Activated T-cell treated with anti-CD3 and anti-CD28 coated beads, Interleukin-2, amount 50 U/mL, for 4 hours (primary cell): ENCODE measurements at regions not wholly inside any gene's neighbourhood (a gene's known extent, or its start where the extent isn't known, plus 50 kb on each side); places are given as distances from the start of the nearest gene placed in this dataset.
"Not testable (repeated sequence)": the region's sequence is repeated elsewhere in the genome, so short reads cannot be mapped to it uniquely, and the experiment has no call there.

Experiments used
- ATAC-seq, 2 donors: fragments of 200-7000 bp; cut with Tn5 transposase; one replicate each; pipeline ENCODE4 v1.10.0; 2021
- DNase-seq: peaks from one replicate; pipeline ENCODE4 v3.0.0-alpha.2; 2020
- H3K27me3 Mint-ChIP-seq: one replicate; pipeline ENCODE4 v1.8.0; 2021; ENCODE audit warnings: low read depth, mixed read lengths
- H3K36me3 Mint-ChIP-seq: one replicate; pipeline ENCODE4 v1.8.0; 2022; ENCODE audit warnings: mixed read lengths; ENCODE audit not compliant: insufficient read depth
- H3K4me1 Mint-ChIP-seq: one replicate; pipeline ENCODE4 v1.8.0; 2021; ENCODE audit warnings: low read depth, mixed read lengths
- H3K4me3 Mint-ChIP-seq: one replicate; pipeline ENCODE4 v1.8.0; 2021; ENCODE audit warnings: mild to moderate bottlenecking, moderate library complexity, mixed read lengths
- H3K9me3 Mint-ChIP-seq: one replicate; pipeline ENCODE4 v1.8.0; 2021; ENCODE audit warnings: mixed read lengths

DNA sequence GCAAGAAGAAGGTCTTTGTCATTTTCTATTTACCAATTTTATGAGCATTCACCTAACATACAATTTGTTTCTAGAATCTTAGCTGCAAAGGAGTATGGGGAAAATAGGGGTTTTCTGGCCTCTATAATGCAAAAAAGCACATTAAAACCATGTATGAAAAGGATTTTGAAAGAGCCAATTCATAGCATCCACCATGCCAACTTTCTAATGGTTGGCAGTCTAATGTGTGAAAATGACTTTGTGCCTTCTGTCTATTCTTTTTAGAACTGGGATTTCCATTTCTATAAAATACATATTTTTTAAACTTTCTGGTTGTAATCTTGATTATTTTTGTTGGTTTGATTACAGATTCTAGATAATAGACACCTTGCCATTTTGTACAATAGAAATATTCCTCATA lies 333.7 kb upstream of the CNTN6 start:
- no peaks in the 10 kb centered on the region for H3K4me1 Mint-ChIP-seq
- peaks cover 6% of the 10 kb centered on the region for H3K9me3 Mint-ChIP-seq
- no peaks in the 10 kb centered on the region for H3K36me3 Mint-ChIP-seq
- ATAC-seq: no peak
- no peaks in the 10 kb centered on the region for H3K27me3 Mint-ChIP-seq
- H3K4me3 Mint-ChIP-seq: no peak overlapping the region
- no peak for DNase-seq

- not testable (repeated sequence) for H3K27me3 Mint-ChIP-seq, H3K4me1 Mint-ChIP-seq, DNase-seq, ATAC-seq, H3K4me3 Mint-ChIP-seq, H3K36me3 Mint-ChIP-seq
- peaks cover 15% of the 10 kb centered on the region for H3K9me3 Mint-ChIP-seq
Measured at GRCh38 chr3:773433-773832, 319.4 kb upstream of the CNTN6 start.

DNA sequence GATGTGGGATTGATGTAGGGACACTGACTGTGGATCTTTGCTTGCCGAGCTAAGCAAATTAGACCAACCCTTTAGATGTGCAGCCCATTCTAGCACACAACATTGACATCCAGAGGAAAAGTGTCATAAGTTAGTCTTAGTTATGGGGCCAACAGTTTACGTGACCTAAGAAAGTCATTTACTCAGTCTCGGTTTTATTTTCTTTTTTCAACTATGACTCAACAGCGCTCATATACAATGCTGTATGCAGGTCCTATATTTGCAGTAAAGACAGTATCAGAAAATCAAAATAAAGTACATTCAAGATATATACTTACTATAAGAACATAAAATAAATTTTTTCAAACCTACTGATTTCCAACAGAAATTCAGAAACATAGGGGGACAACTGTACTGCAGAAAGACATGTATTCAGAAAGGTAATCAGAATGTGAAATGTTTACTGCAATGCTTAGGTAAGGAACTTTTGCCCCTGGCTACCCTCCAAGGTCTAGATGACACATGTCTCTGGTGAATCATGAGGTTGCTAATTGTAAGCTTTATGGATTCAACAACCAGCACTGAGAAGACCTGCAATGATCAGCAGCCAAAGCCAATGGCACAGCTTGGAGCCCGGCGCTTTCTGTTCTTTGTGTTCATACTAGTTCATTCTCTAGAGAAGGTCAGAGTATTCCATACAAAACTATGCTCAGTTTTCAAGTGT lies 317.5 kb upstream of the CNTN6 start:
- no peaks in the 10 kb centered on the region for H3K27me3 Mint-ChIP-seq
- H3K4me3 Mint-ChIP-seq: no peak overlapping the region
- ATAC-seq: no peak
- no peaks in the 10 kb centered on the region for H3K36me3 Mint-ChIP-seq
- peaks cover 11% of the 10 kb centered on the region for H3K9me3 Mint-ChIP-seq
- DNase-seq: no peak
- no peaks in the 10 kb centered on the region for H3K4me1 Mint-ChIP-seq

- Mint-ChIP-seq H3K4me3 (no peak overlapping the region), H3K27me3 (no peaks in the 10 kb centered on the region), H3K9me3 (peaks cover 3% of the 10 kb centered on the region), H3K36me3 (no peaks in the 10 kb centered on the region), H3K4me1 (no peaks in the 10 kb centered on the region)
- no peak for ATAC-seq
- no peak for DNase-seq
Measured at GRCh38 chr3:780505-780904, 312.3 kb upstream of the CNTN6 start.

DNA sequence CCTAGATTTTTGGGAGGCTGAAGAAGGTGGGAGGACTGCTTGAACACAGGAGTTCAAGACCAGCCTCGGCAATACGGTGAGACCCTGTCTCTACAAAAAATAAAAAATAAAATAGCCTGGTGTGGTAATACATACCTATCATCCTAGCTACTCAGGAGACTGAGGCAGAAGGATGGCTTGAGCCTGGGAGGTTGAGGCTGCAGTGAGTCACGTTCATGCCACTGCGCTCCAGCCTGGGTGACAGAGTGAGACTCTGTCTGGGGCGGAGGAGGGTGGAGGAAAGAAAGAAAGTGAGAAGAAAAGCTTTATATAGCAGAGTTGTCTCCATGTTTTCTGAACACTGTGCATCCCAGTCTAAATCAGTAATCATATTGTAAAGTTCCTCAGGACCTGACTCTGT lies 301.4 kb upstream of the CNTN6 start:
- H3K36me3 Mint-ChIP-seq: no peaks in the 10 kb centered on the region
- no peak for ATAC-seq
- H3K27me3 Mint-ChIP-seq: no peaks in the 10 kb centered on the region
- H3K4me3 Mint-ChIP-seq: no peak overlapping the region
- peaks cover 6% of the 10 kb centered on the region for H3K9me3 Mint-ChIP-seq
- no peaks in the 10 kb centered on the region for H3K4me1 Mint-ChIP-seq
- no peak for DNase-seq

DNA sequence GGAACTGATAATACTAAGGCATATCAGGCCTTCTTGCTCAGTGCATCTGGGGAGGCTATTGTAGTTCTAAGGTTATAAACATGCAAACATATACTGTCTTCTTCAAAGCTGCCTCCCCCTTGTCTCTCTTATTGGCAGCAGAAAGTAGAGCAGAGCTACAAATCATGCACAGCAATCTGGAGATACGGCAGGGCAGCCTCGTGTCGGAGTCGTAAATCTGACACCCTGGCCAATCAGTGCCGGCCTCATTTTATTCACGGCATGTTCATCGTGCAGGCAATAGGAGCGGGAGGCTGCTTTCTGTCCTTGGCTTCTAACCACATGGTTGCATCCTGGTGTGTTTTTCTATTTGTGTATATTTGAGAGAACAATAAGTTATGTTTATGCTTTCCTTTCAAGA lies 300.2 kb upstream of the CNTN6 start:
- DNase-seq (no peak), ATAC-seq (no peak)
- Mint-ChIP-seq H3K36me3 (no peaks in the 10 kb centered on the region), H3K9me3 (peaks cover 6% of the 10 kb centered on the region), H3K4me3 (no peak overlapping the region), H3K27me3 (no peaks in the 10 kb centered on the region), H3K4me1 (no peaks in the 10 kb centered on the region)

- ATAC-seq: no peak
- H3K9me3 Mint-ChIP-seq: peaks cover 4% of the 10 kb centered on the region
- H3K27me3 Mint-ChIP-seq: no peaks in the 10 kb centered on the region
- H3K36me3 Mint-ChIP-seq: no peaks in the 10 kb centered on the region
- DNase-seq: no peak
- H3K4me3 Mint-ChIP-seq: no peak overlapping the region
- no peaks in the 10 kb centered on the region for H3K4me1 Mint-ChIP-seq
Measured at GRCh38 chr3:804211-804610, 288.6 kb upstream of the CNTN6 start.

DNA sequence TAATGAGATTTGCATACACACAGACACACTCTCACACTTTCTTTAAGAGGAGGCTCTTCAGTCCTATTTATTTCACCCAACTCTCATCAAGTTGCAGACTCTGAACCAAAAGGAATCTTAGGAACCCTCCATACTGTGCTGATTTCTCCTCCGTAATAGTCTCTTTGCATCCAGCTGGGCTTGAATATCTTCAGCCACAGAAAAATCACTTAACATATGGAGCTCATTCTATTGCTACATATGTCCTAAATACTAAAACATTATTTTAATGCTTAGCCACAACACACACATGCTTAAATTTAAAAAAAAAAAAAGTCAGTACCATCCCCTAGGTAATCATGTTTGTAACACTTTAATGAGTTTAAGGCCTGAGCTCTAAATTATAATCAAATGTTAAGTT lies 287.5 kb upstream of the CNTN6 start:
- Mint-ChIP-seq H3K4me1 (no peaks in the 10 kb centered on the region), H3K36me3 (no peaks in the 10 kb centered on the region), H3K27me3 (no peaks in the 10 kb centered on the region), H3K9me3 (peaks cover 4% of the 10 kb centered on the region), H3K4me3 (no peak overlapping the region)
- DNase-seq (no peak), ATAC-seq (no peak)

DNA sequence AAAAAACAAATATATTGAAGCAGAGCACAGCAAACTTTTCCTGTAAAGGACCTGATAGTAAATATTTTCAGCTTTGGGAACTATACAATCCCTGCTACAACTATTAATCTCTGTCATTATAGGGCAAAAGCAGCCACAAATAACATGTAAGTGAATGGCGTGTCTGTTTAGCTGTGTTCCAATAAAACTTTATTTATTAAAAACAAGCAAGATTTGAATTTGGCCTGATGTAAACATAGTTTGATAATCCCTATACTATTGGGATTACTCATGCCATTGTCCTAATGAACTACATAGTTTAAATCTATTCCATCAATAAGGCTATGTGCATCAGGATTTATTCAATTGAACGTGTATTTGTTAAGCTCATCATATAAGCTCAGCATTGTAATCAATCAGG lies 286.8 kb upstream of the CNTN6 start:
- H3K9me3 Mint-ChIP-seq: peaks cover 4% of the 10 kb centered on the region
- no peaks in the 10 kb centered on the region for H3K36me3 Mint-ChIP-seq
- DNase-seq: no peak
- ATAC-seq: no peak
- H3K27me3 Mint-ChIP-seq: no peaks in the 10 kb centered on the region
- no peak overlapping the region for H3K4me3 Mint-ChIP-seq
- H3K4me1 Mint-ChIP-seq: no peaks in the 10 kb centered on the region

DNA sequence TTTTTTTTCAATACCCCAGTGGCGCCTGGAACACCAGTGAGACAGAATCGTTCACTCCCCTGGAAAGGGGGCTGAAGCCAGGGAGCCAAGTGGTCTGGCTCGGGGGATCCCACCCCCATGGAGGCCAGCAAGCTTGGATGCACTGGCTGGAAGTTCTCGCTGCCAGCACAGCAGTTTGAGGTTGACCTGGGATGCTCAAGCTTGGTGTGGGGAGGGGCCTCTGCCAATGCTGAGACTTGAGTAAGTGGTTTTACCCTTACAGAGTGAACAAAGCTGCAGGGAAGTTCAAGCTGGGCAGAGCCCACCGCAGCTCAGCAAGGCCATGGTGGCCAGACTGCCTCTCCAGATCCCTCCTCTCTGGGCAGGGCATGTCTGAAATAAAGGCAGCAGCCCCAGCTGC lies 276.2 kb upstream of the CNTN6 start:
- Mint-ChIP-seq H3K27me3 (no peaks in the 10 kb centered on the region), H3K4me1 (no peaks in the 10 kb centered on the region)

GRCh38 chr3:834679-835078 lies 258.1 kb upstream of the CNTN6 start:
- Mint-ChIP-seq H3K4me1 (no peaks in the 10 kb centered on the region), H3K4me3 (no peak overlapping the region), H3K9me3 (peaks cover 19% of the 10 kb centered on the region), H3K27me3 (no peaks in the 10 kb centered on the region), H3K36me3 (no peaks in the 10 kb centered on the region)
- DNase-seq (no peak), ATAC-seq (no peak)

More for the DNA sequence above, 276.2 kb upstream of the CNTN6 start:
- DNase-seq (no peak), ATAC-seq (no peak)
- Mint-ChIP-seq H3K36me3 (no peaks in the 10 kb centered on the region), H3K9me3 (peaks cover 16% of the 10 kb centered on the region), H3K4me3 (no peak overlapping the region)

- Mint-ChIP-seq H3K27me3 (no peaks in the 10 kb centered on the region), H3K9me3 (peaks cover 20% of the 10 kb centered on the region), H3K36me3 (no peaks in the 10 kb centered on the region), H3K4me3 (no peak overlapping the region), H3K4me1 (no peaks in the 10 kb centered on the region)
- DNase-seq: no peak
- ATAC-seq: no peak
Measured at GRCh38 chr3:835096-835495, 257.7 kb upstream of the CNTN6 start.

GRCh38 chr3:839981-840380 lies 252.8 kb upstream of the CNTN6 start:
- Mint-ChIP-seq H3K36me3 (no peaks in the 10 kb centered on the region), H3K9me3 (peaks cover 10% of the 10 kb centered on the region), H3K4me1 (no peaks in the 10 kb centered on the region), H3K27me3 (no peaks in the 10 kb centered on the region), H3K4me3 (no peak overlapping the region)
- ATAC-seq: no peak
- no peak for DNase-seq

DNA sequence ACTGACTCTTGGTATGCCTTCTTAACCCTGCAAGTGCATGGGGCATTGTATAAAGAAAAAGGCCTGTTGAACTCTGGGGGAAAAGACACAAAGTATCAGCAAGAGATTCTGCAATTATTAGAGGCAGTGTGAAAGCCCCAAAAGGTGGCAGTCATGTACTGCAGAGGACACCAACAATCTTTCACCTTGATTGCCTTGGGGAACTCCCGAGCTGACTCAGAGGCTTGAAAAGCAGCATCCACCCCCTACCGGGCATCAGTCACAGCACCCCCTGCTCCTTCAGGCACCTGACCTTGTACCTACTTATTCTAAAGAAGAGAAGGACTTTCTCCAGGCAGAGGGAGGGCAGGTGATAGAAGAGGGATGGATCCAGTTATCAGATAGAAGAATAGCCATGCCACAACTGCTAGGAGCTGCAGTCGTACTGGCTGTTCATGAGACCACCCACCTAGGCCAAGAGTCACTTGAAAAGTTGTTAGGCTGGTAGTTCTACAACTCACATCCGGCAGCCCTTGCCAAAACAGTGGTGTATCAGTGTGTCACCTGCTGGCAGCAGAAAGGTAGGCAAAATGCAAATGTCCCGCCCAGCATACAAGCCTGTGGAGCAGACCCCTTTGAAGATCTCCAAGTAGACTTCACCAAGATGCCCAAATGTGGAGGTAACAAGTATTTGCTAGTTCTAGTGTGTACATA lies 241.6 kb upstream of the CNTN6 start:
- no peak overlapping the region for H3K4me3 Mint-ChIP-seq
- no peaks in the 10 kb centered on the region for H3K4me1 Mint-ChIP-seq
- no peaks in the 10 kb centered on the region for H3K36me3 Mint-ChIP-seq
- H3K9me3 Mint-ChIP-seq: no peaks in the 10 kb centered on the region
- H3K27me3 Mint-ChIP-seq: no peaks in the 10 kb centered on the region
- ATAC-seq (no peak), DNase-seq (no peak)

- no peaks in the 10 kb centered on the region for H3K27me3 Mint-ChIP-seq
- no peak overlapping the region for H3K4me3 Mint-ChIP-seq
- no peaks in the 10 kb centered on the region for H3K9me3 Mint-ChIP-seq
- no peak for ATAC-seq
- H3K36me3 Mint-ChIP-seq: no peaks in the 10 kb centered on the region
- H3K4me1 Mint-ChIP-seq: no peaks in the 10 kb centered on the region
- no peak for DNase-seq
Measured at GRCh38 chr3:852033-852432, 240.8 kb upstream of the CNTN6 start.
